Erythroblast (primary cell): ENCODE measurements at regions not wholly inside any gene's neighbourhood (a gene's known extent, or its start where the extent isn't known, plus 50 kb on each side); places are given as distances from the start of the nearest gene placed in this dataset.

Experiments used
- GATA1 ChIP-seq: IDR thresholded peaks from 2 replicates; pipeline ENCODE4 v1.6.1; 2011; ENCODE audit warnings: low read depth, mild to moderate bottlenecking, control low read depth, low read length, moderate library complexity
- POLR2A ChIP-seq: IDR thresholded peaks from 2 replicates; pipeline ENCODE4 v1.6.1; 2011; ENCODE audit warnings: mild to moderate bottlenecking, low read length

- TF ChIP-seq POLR2A, result no peak
- TF ChIP-seq GATA1, result no peak
Observed at GRCh38 chr13:99687723-99688397, 186.6 kb downstream of the TM9SF2 start.
